ENCODE measurements at regions not wholly inside any gene's neighbourhood (a gene's known extent, or its start where the extent isn't known, plus 50 kb on each side); places are given as distances from the start of the nearest gene placed in this dataset.
A peak's percentile ranks its signal among the peaks of the same experiment; 100 is the strongest.

DNA sequence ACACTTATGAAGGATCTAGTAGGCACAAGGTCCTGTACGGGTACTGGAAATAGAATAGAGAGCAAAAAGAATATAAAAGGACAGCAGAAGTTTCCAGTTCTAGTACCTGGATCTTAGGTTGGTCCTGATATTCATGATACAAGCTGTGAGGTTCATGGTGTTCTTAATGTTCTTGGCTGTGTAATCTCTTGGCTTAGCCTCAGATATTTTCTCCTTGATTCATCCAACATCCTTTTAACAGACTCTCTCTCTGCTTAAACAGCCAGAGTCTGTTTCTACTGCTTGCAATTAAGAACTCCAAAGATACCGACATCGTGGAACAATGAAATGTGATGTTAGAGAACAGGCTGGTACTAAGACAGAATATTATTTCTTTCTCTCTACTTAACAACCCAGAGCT lies 49.9 kb downstream of the CNTN3 start:
- no peak for DNase-seq

DNA sequence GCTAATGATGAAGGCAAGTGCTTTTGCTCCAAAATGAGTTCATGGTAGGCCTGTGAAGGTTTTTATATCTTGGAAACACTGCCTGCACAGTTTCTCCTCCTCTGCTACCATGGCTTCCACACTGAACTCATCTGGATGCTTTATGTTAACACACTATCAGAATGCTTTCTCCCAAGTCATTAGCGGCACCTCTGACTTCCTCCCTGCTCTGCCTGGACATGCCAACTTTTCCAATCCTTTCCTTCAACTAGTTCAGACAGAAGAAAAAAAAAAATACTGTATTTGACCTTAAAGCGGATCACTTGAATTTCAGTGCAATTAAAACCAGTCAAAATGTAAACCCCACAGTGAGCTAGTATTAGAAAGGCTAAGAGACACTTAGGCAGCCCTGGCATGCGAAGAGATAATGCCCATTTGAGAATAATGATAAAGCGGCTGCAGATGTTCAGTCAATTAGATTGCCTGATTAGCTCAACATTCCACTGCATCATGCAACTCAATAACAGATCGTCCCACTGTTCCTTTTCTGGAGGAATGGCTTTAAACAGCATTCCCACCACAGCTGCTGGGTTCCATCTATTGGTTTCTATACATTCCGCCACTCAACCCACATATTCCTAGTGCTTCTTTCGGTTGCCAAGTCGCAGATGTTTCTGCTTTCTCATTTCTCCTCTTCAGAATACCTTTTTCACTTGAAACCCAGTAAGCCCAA lies 51.7 kb downstream of the CNTN3 start:
- no peak for DNase-seq

GRCh38 chr3:74561881-74562280 lies 52.6 kb downstream of the CNTN3 start:
- peak in 1 of 2 experiments; percentile 25 for DNase-seq

GRCh38 chr3:74559261-74559660 lies 55.2 kb downstream of the CNTN3 start:
- peak; percentile 3 to 24 for DNase-seq

DNA sequence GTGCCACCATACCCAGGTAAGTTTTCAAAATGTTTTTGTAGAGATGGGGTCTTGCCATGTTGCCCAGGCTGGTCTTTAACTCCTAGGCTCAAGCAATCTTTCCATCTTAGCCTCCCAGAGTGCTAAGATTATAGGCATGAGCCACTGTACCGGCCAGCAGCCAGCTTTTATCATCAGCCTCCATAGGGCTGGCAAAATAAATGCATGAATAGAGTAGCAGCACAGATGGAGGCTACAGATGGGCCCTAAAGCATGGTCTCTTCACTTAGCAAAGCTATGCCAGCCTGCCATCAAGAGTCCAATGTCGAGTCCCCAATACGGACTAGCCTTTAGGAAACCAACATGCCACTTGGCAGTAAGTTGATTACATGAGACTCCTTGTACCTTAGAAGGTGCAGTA lies 63.8 kb downstream of the CNTN3 start:
- DNase-seq: no peak

DNA sequence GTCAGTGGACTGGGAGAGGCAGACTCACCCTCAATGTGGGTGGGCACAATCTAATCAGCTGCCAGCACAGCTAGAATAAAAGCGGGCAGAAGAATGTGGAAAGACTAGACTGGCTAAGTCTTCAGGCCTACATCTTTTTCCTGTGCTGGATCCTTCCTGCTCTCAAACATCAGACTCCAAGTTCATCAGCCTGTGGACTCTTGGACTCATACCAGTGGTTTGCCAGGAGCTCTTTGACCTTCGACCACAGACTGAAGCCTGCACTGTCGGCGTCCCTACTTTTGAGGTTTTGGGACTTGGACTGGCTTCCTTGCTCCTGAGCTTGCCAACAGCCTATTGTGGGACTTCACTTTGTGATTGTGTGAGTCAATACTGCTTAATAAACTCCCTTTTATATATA lies 68.0 kb downstream of the CNTN3 start:
- no peak for DNase-seq

DNA sequence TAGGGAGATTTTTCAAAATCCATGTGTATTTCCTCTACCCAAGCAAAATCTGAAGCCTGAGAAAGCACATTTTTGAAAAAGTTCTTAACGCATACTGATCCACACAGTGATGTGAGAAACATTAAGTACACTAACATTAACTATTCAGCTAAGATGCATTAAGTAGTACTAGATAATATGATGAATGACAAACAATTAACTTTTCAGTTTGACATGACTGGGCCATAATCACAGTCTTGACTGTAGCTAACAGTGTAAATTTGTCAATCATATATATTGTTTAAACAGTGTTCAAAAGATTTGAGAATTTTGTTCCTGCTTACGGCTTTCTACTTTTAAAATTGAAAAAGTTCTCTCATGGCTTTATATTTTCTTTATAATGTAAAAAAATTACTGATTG lies 72.0 kb downstream of the CNTN3 start:
- DNase-seq: no peak

- DNase-seq: no peak
Observed at GRCh38 chr3:74539876-74540275, 74.6 kb downstream of the CNTN3 start.

DNA sequence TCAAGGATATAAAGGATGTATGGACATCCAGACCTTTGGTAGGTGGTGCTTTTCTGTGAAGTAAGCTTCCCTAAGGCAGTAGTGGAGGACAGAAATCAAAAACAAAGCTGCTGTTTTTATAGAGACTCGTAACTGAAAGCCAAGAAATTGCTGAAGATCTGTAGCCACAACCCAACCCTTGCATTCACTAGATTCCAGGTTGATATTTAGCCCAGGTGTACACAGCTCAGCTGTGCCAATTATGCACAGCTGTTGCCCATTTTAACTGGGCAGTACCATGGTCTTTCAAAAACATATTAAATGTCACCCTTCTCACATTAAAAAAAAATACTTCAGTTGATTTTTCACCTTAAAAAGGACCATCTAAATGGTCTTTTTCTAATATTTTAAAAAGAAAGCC lies 75.8 kb downstream of the CNTN3 start:
- DNase-seq: no peak

DNA sequence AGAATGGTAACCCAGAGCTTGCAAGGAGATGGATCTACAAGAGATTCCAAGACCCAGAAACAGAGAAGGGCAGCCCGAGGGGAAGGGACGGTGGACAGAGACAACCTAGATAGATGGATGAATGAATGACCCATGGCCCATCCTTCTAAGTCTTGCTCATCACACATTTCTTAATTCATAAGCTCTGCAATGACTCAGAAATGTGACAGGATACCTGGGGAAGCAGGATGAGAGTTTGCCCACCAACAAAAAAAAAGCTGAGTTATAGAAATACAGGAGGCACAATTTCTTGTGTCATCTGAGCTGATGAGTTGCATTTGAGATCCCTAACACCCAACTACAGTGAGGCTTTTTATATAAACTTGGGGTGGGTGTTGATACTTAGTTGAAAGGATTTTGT lies 76.6 kb downstream of the CNTN3 start:
- DNase-seq: no peak

GRCh38 chr3:74537164-74537563 lies 77.3 kb downstream of the CNTN3 start:
- DNase-seq: no peak

- no peak for DNase-seq
Observed at GRCh38 chr3:74535281-74535680, 79.2 kb downstream of the CNTN3 start.

DNA sequence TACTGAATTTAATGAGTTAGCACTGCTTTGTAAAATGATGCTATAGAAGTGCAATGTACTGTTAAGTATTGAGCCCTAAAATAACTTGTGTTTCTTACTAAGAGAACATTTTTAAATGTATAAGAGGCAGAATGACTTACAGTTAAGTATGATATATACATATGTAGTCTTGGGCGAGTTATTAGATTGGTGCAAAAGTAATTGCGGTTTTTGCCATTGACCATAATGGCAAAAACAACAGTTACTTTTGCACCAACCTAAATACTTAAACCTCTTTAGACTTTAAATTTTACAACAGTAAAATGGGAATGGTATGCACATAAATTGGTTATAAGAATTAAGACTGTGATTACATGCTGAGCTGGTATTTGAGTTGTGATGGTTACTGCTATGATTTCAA lies 79.8 kb downstream of the CNTN3 start:
- DNase-seq: no peak

GRCh38 chr3:74532446-74532845 lies 82.0 kb downstream of the CNTN3 start:
- no peak for DNase-seq

DNA sequence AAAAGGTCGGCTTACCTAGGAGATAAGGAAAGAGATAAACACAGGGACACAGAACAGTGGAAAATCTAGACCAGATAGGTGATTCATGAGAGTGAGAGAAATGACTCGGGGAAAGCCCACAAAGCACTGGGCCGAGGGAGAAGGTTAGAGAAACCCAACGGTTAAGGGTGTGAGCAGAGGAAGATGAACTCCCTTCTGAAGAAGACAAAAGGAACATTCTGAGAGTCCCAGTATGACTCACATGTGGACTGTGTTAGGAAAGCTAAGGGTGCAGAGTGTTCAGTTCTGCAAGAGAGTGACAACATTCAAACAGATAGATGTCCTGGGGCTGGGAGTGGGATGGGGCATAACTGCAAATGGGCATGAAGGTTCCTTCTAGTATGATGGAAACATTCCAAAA lies 83.0 kb downstream of the CNTN3 start:
- no peak for DNase-seq

GRCh38 chr3:74529145-74529544 lies 85.3 kb downstream of the CNTN3 start:
- DNase-seq: no peak

GRCh38 chr3:74527566-74527965 lies 86.9 kb downstream of the CNTN3 start:
- DNase-seq: no peak

DNA sequence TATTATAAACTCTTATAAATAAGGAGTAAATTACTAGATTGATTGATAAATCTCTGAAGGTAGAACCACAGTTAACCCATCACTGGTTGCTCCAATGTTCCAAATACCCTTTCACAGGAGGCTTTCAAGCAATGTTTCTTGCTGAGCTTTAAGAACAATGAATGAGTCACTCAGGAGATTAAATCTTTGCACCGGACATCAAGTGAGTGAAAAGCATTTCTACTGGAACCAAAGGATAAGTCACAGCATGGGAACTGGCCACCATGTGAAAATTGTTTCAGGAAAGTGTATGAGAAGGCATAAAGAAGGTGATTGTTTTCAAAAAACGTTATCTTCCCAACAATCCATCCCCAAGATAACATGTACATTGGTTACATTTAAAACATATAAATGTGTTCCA lies 90.6 kb downstream of the CNTN3 start:
- DNase-seq: no peak

- no peak for DNase-seq
Observed at GRCh38 chr3:74520895-74521294, 93.6 kb downstream of the CNTN3 start.

- no peak for DNase-seq
Observed at GRCh38 chr3:74518610-74519009, 95.8 kb downstream of the CNTN3 start.

DNA sequence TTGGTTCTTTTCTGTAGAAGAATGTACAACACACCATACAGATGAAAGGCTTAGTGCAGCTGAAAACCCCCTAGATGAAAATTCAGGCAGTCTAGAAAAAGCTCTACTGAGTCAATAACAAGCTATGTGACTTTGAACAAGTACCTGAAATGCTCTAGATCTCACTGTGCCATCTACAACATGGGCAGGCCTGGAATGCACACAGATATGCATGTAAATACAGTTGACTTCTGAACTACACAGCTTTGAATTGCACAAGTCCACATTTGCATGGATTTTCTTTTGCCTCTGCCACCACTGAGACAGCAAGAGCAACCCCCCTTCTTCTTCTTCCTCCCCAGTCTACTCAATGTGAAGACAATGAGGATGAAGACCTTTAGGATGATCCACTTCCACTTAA lies 98.4 kb downstream of the CNTN3 start:
- no peak for DNase-seq

DNA sequence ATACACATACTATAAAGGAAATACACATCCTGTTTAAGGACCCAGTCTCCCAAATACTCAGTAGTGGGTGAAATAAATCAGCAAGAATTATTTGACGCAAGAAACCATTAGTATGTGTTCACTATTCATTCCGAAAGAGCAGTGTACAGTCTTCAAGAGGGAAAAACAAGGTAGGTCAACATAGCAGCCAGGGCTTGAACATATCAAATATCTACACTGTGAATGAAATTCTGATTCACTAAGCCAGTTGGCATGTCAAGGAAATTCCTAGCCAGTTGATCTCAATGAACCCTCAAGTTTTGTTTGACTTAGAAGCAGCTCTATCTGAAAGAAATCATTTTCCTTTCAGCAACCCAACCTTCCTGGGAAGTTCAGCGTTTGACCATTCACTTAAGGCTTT lies 99.0 kb downstream of the CNTN3 start:
- no peak for DNase-seq

GRCh38 chr3:74511078-74511477 lies 103.4 kb downstream of the CNTN3 start:
- DNase-seq: no peak

- DNase-seq: no peak
Observed at GRCh38 chr3:74510261-74510818, 104.1 kb downstream of the CNTN3 start.

DNA sequence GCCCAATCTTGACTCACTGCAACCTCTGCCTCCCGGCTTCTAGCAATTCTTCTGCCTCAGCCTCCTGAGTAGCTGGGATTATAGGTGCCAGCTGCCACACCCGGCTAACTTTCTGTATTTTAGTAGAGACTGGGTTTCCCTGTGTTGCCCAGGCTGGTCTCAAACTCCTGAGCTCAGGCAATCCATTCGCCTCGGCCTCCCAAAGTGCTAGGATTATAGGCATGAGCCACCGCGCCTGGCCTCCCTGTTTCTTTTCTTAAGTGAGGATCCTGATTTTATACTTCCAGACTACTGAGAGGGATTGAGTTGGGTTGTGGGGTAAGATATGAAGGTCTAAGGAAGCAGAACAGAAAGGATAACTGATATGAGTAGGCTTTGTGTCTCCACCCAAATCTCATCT lies 106.8 kb downstream of the CNTN3 start:
- no peak for DNase-seq
